Endothelial cell of umbilical vein (primary cell): ENCODE measurements at regions not wholly inside any gene's neighbourhood (a gene's known extent, or its start where the extent isn't known, plus 50 kb on each side); places are given as distances from the start of the nearest gene placed in this dataset.

Experiments used
- EZH2 ChIP-seq: IDR thresholded peaks from 2 replicates; pipeline ENCODE4 v1.6.1; 2012; ENCODE audit warnings: borderline replicate concordance, low read depth, mild to moderate bottlenecking, moderate library complexity, low read length, inconsistent platforms; ENCODE audit not compliant: severe bottlenecking
- FOS ChIP-seq: IDR thresholded peaks from 2 replicates; pipeline ENCODE4 v1.6.1; 2011; ENCODE audit warnings: mild to moderate bottlenecking, low read length, moderate library complexity, borderline replicate concordance; ENCODE audit not compliant: insufficient read depth
- JUN ChIP-seq: IDR thresholded peaks from 2 replicates; pipeline ENCODE4 v1.6.1; 2011; ENCODE audit warnings: borderline replicate concordance, low read depth; ENCODE audit not compliant: insufficient read length, insufficient read depth
- POLR2A ChIP-seq: IDR thresholded peaks from 2 replicates; pipeline ENCODE4 v1.6.1; 2012; ENCODE audit warnings: low read depth, mild to moderate bottlenecking, control low read depth, low read length
- POLR2AphosphoS5 ChIP-seq: IDR thresholded peaks from 2 replicates; pipeline ENCODE4 v1.6.1; 2012; ENCODE audit warnings: low read depth, mild to moderate bottlenecking, control low read depth, low read length, moderate library complexity; ENCODE audit not compliant: insufficient read depth
- TF ChIP-seq, protein P1 (sequence below), 2 donors: IDR thresholded peaks; 1 replicate in 1 of 2; 2 replicates in 1 of 2; pipeline ENCODE4 v1.5.1; 2011; ENCODE audit warnings: low read length in 2 of 2, mild to moderate bottlenecking in 2 of 2, moderate library complexity in 2 of 2, control low read depth in 1 of 2, inconsistent platforms in 1 of 2, low read depth in 1 of 2; ENCODE audit not compliant: insufficient read depth in 1 of 2; ENCODE audit errors: extremely low read depth in 1 of 2
- TF ChIP-seq, protein P2 (sequence below): IDR thresholded peaks from 2 replicates; pipeline ENCODE4 v1.6.1; 2011; ENCODE audit not compliant: insufficient read depth, insufficient read length

DNA sequence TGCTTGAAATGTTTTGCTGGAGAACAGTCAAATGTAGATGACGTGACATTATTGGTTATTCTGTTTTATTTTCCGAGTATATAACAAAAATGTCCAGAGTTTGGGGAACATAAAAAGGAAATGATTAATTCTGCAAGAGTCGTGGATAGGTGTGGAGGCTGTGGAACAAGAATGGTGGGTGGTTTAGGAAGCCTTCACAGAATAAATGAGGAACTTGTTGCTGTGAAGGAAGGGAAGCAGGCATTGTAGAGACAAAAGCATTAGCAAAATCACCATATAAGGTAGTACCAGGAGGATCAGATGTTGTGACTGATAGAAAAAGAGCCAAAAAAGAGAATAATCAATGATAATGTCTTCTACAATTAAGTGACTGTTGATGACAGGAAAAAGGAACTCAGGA, 66.2 kb upstream of the CNTLN start:
- TF ChIP-seq EZH2 (no peak), FOS (no peak), POLR2A (no peak), POLR2AphosphoS5 (no peak), JUN (no peak)
- TF ChIP-seq, protein P1, sequence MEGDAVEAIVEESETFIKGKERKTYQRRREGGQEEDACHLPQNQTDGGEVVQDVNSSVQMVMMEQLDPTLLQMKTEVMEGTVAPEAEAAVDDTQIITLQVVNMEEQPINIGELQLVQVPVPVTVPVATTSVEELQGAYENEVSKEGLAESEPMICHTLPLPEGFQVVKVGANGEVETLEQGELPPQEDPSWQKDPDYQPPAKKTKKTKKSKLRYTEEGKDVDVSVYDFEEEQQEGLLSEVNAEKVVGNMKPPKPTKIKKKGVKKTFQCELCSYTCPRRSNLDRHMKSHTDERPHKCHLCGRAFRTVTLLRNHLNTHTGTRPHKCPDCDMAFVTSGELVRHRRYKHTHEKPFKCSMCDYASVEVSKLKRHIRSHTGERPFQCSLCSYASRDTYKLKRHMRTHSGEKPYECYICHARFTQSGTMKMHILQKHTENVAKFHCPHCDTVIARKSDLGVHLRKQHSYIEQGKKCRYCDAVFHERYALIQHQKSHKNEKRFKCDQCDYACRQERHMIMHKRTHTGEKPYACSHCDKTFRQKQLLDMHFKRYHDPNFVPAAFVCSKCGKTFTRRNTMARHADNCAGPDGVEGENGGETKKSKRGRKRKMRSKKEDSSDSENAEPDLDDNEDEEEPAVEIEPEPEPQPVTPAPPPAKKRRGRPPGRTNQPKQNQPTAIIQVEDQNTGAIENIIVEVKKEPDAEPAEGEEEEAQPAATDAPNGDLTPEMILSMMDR (IDR thresholded peaks at IDR 0.05; ENCODE audit: extremely low read depth in 1 of 2, insufficient read depth in 1 of 2, low read depth in 1 of 2, low read length in 2 of 2): no peak
- TF ChIP-seq, protein P2, sequence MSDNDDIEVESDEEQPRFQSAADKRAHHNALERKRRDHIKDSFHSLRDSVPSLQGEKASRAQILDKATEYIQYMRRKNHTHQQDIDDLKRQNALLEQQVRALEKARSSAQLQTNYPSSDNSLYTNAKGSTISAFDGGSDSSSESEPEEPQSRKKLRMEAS: no peak
